ENCODE measurements at regions not wholly inside any gene's neighbourhood (a gene's known extent, or its start where the extent isn't known, plus 50 kb on each side); places are given as distances from the start of the nearest gene placed in this dataset.

- no peak for TF ChIP-seq CTCF (IDR thresholded peaks at IDR 0.05)
- TF ChIP-seq POLR2A (IDR thresholded peaks at IDR 0.05): no peak
Observed at GRCh38 chr12:100738086-100738485, 56.5 kb upstream of the ANO4 start.
